Hematopoietic multipotent progenitor cell treated with erythropoietin and hydrocortisone succinate and interleukin-3 and kit ligand, for 17 days (in vitro differentiated cells): ENCODE measurements at regions not wholly inside any gene's neighbourhood (a gene's known extent, or its start where the extent isn't known, plus 50 kb on each side); places are given as distances from the start of the nearest gene placed in this dataset.

ENCODE experiments used
- DNase-seq: peaks from one replicate; pipeline ENCODE4 v3.0.0-alpha.2; 2015; ENCODE audit warnings: low spot score

DNA sequence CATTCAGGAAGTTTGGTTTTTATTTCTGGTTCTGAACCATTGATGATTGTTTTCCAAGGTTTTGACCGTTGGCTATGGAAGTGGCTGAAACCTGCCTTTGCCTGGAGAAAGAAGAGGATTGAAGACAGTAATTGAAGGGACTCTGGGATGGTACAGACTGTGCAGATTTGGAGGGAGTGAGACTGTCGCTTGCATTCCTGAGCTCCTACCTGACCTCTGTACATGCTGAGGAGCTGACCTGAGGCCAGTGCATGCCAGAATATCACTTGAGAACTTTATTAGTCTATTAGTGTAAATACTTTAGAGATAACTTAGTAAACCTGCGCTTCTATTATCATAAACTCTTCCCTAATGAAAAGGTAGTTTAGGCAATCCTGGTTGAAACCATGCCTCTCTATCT, 276.4 kb downstream of the IRS2 start:
- no peak for DNase-seq

DNA sequence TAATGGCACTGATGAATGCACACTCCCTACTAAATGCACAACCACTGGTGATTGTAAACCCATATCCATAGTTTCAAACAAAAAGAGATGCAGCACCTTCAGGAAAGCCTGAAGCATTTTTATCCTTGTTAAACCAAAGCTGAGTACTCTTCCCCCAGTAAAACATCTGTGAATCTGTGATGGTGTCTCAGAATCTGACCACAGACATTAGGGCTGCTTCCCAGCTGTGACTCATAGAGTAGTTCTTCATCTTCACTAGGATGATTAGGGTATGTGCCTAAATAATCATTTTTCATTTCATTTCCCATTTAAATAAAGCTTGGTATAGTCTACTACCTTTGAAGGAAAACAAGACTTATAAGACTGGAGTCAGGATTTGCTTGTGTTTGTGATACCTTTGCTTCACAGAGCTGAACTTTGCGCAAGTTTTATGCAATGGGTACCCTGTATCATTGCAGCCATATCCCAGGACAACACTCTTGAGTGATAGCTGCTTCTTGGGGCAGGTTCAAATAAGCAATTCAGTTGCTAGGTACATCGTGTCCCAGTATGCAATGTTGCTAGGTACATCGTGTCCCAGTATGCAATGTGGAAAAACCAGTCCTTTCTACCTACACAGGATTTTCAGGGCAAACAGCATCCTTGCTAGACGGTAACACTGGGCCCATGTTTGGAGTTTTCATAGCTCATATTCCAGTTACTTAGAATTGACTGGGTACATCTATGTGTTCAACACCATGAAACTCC, 277.1 kb downstream of the IRS2 start:
- no peak for DNase-seq

DNA sequence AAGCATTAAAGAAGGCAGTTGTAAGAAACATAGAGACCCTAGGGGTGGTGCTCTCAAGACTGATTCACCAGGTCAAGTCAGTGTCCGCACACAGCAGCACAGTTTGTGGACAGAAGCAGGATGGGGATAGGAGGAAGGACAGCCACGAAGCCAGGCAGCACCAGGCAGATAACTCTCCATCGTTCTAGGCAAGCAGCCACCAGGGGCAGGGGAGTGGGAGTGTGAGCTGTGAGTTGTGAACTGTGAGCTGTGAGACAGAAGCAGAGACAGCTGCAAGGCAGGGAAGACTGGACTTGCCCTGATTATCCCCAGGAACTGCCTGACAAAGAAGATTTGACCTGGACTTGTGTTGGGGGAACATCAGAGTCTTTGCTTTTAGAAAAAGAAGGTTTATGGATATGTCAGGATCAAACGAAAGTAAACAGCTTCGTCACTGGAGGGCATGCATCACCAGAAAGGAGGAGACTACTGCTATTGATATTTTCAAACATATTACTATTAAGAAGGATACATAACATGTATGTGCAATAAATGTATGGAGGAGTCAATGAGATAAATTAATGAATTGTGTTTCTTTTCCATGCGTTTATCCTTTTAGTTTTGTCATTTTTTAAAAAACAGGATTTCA, 286.1 kb downstream of the IRS2 start:
- no peak for DNase-seq

DNA sequence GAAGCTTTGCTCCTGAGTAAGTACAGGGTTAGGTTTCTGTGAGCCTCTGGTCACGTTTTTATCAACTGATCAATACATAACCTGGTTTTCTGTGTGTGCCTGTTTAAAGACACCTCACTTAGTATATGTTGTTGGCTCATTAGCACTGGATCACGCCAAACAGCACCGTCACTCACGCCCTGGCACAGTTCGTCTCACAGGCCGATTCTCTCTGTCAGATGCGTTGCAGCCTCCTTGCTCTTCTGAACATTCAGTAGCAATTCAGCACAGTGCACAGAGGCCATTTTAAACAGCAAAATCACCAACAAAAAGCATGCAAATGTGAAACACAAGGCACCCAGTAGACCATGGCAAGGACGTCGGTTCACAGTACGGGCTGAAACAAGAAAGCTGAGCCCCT, 288.5 kb downstream of the IRS2 start:
- no peak for DNase-seq

DNA sequence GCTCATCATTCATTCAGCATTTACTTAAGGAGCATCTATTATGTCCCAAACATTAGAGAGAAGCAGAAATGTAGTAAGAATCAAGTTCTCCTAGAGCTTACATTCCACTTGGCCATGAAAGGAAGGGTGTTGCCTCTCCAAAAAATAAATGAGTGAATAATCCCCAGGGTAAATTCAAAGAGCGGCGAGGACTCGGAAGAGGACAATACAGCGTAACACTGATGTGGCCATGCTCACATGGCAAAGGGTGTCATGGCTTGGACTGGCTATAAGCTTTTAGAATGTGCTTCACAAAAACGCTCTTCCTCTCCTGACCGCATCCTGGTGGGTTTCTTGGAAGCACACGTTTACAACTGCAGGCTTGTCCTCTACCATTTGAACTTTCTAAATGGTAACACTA, 290.2 kb downstream of the IRS2 start:
- DNase-seq: no peak

DNA sequence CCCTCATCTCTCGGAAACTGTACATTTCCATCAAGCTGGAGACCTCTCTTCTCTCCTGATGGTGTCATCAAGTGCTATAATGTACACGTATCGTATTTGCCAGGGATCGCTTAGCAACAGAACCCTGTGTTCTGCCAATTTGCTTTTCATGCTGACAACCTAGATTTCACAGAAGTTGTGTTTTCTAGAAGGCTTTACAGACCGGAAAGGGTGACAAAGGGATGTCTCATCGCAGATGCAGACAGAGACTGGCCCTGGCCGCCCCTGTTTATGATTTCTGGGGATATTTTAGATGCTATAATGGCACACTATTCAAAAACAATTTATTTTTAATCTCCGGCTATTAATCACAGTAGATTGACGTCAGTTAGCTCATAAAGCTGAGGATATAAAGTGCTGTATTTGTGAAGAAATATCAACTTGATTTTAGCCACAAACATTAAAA, 291.4 kb downstream of the IRS2 start:
- no peak for DNase-seq

DNA sequence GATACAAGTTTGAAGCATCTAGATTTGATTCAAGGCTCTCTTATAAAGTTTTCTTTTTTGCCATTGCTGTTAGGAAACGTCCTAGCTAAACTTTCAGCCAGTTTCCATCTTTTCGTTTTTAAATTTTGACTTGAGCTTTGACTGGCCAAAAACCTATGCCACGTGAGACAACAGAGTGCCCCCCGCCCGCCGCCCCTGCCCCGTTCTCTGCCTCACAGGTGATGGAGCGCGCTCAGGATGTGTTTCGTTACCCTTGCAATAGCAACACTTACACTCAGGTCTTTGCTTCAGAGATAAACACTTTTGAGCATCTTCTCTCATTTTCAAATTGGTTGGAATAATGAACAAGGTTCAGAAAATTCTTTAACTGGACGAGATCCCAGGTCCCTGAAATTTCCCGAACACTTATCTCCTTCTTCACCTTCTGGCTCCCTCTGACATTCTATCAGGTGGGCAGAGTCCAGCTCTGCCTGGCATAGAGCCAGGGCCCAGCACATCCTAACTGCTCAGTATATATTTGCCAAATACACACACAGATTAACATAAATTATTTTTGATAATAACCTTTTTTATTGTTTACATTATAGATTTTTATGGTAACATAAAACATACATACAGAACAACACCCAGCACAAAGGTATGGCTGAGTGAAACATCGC, 301.1 kb downstream of the IRS2 start:
- DNase-seq: no peak

DNA sequence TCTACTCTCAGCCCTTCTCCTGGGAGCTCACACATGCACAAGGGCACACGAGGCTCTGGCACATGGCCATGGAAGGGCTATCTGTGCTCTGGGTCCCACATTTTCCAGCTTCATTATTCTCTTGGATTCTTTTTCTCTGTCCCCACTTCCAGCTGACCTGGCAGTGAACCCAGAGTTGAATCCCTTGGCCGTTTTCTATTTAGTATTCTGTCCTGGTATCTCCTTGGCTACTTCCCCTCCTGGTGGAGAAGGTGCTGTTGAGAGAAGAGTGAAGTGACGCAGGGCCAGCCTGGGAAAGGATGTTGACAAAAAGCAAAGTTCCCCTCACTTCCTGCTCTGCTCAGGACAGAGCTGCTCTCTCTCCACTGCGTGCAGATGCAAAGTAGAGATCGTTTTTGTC, 303.1 kb downstream of the IRS2 start:
- no peak for DNase-seq

DNA sequence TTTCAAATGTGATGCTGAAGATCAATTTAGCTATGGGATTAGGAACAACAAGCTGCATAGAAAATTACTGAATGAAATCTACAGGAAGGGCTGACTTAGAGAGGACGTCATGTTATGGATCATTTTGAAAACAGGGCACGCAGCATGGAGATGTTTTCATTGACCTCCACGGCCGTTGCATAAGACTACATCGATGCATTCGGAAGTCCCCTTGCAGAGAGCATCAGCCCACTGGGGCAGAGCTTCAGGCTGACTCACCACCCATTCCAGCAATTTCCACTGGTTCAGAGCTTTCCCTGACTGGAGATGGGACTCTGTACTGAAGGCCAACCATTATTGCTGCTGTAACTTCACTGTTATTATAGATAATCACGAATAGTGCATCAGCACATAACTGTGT, 305.3 kb downstream of the IRS2 start:
- no peak for DNase-seq

DNA sequence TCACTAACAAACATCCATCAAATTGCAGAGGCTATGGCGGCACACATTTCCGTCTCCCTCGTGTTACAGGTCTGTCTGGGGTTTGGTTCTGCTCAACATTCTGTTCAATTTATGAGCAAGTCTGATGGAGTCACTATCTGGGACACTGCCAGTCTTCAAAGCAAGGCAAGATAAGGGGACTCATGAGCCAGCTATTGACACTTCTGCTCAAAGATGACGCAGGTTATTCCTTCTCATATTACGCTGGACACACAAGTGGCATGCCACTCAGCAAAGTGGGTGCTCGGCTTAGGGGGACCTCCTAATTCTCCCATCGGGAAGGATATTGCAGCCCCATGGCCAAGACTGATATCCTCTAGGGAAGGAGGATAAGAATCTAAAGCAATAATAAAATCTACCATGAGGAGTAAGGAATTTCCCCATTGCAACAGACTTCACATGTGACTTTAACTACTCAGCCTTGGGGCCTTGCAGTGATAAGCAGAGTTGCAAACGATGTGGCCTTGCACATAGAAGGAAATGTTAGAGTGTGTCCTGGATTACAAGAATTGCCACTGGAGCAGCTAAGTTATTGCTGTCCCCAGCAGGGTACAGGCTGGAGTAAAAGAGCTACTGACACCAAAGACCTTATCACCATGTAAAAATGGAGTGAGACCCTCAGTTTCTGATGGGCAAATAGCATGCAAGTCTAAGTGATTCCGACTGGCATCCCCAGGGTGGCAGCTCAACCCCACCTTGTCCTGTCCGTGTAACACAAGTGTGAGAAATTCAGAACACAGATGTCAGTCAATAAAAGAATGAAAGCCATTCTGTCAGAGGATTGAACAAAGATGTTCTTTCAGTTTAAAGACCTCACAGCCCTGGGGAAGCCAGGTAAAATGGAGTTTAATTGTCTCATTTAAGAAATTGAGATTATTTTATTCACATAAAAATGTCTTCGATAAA, 306.1 kb downstream of the IRS2 start:
- DNase-seq: no peak

DNA sequence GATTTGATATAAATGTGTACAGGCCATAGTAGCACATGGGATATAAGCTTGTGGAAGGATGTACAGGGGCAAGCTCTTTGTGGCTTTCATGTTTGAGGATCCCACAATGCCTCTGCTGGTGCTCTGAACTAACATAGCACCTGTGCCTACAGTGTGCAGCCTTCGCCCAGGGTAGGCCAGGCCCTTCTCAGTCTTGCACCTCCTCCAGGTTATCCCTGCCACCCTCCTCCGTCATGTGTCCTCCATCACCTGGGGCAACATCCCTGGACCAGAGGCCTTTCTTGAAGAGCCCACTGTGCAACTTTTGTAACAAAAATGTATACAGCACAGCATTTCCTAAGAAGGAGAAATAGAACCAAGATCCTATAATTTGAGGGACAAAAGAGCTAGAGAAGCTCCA, 306.8 kb downstream of the IRS2 start:
- no peak for DNase-seq

DNA sequence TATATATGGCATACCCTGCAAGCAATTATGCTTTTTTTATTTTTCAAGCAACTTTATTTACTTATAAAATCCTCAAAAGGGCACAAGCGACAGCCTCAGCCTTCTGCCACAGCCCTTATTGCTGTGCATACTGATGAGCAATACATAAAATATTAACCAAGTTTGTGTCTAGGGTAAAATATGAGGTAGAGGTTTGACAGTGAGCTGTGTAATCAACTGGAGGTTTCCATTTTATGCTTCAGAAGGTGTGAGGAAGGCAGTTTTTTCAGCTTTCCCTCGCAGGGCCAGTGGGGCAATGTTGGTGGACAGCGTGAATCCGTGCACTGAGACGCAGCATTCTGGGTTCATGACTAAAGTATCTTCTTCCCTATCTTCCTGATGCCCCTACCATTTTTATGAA, 310.4 kb downstream of the IRS2 start:
- no peak for DNase-seq

DNA sequence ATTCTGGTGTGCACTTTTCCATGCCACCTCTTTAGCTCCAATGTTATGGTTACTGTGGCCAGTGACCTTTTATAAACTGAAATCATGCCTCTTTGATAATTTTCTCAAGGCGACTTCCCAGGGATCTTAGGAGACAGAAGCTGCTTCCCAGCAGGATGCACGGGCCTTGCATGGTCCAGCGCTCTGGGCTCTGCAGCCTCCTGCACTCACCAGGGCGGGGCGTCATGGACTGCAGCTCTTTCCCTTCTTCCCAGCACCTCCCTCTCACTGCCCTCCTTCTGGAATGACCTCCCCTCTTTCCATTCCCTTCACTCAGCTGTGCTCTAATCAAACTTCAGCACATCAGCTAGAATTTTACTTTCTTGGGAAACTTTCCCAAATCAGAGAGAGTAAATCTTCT, 318.3 kb downstream of the IRS2 start:
- no peak for DNase-seq

DNA sequence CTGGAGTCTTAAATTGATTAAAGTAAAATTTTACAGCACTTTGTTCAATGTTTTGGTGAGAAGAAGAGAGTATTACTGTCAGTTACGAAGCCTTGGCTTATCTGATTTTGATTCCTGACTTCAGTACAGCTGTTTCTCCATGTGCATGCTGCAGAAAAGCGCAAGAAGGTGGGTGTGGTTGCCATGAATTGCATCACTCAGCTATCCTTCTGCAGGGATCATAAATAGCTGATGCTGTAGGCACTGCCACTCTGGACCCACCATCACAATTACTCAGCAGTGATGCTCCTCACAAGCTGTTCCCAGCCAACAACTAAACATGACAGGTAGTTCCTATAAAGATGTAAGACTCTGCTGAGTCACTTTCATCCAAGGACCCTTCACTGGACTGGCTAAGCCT, 321.2 kb downstream of the IRS2 start:
- DNase-seq: no peak

DNA sequence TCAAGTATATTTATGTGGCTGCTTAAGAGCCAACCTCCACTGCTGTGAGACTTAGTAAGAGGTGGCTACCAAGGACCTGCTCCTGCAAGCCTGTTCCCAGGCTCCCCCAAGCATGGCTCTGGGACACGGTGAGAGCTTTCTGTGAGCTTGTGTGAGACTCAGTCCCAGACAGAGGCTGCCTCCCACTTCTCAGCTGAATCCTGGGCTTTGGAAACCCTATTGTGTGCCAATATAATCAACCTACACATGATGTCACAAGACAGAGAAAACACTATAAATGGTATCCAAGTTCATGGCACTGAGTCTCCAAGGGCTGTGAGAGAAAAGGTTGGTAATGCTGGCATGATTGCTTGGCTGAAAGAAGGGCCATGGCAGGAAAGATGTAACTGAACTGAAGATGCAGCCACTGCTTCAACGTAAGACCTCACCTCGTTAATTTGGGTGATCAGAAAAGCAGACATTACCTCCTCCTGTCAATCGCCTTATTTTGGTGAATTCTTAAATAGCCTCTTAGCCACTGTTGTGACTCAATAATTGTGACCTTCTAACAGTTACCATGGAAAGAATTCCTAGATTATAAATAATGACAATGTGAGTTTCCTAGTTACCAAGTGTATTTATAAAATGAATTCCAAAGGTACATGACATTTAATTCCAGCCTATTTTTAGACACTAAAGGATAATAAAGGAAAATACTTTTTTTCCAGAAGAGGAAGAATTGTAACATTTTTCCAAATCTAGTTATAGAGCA, 332.0 kb downstream of the IRS2 start:
- no peak for DNase-seq

DNA sequence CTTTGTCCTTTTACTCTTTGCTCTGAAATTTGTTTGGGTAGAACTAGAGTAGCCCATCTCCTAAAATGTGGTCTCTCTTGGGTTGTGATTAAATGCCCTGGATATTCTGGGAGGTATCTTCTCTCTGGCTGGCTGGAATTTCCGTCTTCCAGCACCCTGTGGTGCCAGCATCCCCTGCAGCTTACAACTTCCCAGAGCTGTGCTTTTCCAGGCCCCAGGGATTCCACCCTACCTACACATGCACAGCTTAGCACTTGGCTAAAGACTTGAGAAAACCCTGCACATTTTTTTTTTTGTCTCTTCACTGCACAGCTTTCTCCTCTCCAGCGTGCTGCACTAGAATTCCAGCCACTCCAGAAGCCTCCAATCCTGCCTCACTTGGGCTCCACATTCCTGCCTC, 334.7 kb downstream of the IRS2 start:
- DNase-seq: no peak

DNA sequence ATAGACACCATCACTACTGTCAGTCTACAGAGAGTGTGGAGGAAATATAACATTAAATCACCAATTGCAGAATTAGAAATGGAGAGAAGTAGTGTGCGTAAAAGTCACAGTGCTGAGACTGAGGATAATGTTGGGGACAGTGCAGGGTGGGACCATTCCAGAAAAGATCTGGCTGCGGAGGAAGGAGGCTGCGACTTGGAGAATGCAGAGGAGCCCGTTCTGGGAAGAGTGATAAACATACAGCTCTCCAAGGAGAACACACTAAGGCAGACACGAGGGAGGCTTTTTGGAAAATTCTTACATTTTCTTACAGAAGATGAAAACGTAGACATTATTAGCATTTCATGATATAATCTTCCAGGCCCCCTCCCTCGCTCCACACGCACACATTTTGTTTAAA, 337.8 kb downstream of the IRS2 start:
- no peak for DNase-seq

DNA sequence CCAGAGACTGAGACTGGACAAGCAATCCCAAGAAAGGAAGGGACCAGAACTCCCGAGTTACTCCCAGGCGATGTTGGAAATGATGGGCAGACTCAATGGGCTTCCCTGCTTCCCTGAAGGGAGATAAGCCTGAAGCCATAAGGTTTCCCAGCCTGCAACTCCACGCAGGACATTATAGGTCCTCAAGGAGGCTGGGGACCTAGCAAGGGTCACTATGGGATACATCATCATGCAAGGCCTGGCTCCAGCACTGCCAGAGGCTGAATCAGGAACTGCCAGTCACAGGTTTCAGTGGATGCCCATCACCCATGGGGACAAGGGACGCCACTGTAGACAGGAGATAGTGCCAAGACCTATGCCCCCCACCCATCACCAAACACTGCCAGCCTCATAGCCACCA, 338.7 kb downstream of the IRS2 start:
- DNase-seq: no peak

DNA sequence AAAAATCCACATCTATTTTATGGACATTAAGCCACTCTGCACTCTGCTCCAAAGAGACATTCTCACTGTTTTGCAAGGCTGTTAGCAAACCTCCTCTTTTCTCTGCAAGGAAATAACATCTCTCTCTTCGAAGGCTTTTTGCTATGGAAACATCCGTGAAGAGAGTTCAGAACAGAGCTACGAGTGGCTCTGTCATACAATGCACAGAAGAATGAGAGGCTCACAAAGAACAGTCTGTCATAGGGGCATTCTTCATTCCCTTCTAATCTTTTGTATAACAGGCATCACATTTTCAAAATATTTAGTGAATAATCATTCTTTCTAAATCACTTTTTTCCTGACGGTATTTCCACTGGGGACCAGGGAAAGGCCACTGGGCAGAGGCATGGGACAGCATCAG, 346.1 kb downstream of the IRS2 start:
- DNase-seq: no peak

DNA sequence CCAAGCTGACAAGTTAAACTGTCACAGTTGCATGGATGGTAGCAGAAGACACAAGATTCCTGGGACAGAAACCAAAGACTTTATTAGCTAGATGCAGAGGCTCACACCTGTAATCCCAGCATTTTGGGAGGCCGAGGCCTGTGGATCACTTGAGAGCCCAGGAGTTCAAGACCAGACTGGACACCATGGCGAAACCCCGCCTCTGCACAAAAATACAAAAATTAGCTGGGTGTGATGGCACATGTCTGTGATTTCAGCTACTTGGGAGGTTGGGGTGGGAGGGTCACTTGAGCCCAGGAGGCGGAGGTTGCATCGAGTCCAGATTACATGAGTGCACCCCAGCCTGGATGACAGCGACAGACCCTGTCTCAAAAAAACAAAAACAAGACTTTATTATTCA, 346.6 kb downstream of the IRS2 start:
- no peak for DNase-seq

DNA sequence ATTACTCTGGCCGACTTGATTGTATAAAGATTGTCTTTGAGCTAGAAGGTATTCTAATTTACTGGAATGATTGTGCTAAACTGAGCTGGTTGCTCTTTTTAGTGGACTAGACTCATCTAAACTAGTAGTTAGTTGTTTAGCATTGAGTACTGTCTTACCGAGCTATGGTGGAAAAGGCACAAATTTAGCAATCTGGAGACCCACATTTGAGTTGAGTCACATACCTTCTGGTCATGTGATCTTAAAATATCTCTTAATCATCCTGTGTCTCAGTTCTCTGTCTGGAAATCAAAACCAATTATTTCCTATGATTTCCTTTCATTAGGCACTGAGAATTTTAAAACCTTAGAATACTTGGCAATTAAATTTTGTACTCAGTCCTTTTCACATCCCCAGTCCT, 349.5 kb downstream of the IRS2 start:
- DNase-seq: no peak
